HG03196 (cell line): ENCODE measurements at regions not wholly inside any gene's neighbourhood (a gene's known extent, or its start where the extent isn't known, plus 50 kb on each side); places are given as distances from the start of the nearest gene placed in this dataset.
"Not testable (repeated sequence)": the region's sequence is repeated elsewhere in the genome, so short reads cannot be mapped to it uniquely, and the experiment has no call there.

ENCODE experiments used
- ATAC-seq: cut with Tn5 transposase; IDR thresholded peaks from one replicate; pipeline ENCODE4 v1.9.1; 2021; ENCODE audit not compliant: unreplicated experiment

DNA sequence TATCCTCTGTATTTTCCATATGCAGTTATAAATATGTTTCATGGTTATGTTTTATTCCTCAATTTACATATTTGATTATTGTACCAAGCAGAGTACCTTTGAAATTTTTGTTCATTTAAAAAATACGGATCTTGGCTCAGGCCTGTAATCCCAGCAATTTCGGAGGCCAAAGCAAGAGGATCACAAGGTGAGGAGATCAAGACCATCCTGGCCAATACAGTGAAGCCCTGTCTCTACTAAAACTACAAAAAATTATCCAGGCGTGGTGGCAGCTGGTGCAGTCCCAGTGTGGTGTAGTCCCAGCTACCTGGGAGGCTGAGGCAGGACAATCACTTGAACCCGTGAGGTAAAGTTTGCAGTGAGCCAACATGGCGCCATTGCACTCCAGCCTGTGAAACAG is 251.2 kb upstream of the TPTE start:
- not testable (repeated sequence) for ATAC-seq

DNA sequence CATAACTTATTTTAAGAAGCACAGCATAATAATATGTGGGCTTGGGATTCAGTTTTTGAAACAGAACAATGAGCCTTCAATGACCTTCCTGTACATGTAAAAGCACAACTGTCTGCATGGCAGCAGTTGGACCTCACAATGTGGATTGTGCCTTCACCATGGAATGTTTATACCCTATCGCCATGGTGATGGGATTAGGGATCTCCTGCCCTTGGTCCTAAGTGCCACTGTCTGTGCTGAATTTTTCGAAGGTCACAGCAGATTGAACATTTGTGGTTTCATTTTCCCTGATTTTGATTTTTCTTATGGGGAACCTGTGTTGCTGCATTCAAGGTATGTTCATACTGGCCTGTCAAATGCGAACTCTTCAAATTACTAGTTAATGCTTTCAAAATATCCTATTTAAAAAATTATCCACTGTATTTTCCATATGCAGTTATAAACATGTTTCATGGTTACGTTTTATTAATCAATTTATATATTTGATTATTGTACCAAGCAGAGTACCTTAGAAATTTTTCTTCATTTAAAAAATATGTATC is 249.6 kb upstream of the TPTE start:
- peak; percentile 41 for ATAC-seq

DNA sequence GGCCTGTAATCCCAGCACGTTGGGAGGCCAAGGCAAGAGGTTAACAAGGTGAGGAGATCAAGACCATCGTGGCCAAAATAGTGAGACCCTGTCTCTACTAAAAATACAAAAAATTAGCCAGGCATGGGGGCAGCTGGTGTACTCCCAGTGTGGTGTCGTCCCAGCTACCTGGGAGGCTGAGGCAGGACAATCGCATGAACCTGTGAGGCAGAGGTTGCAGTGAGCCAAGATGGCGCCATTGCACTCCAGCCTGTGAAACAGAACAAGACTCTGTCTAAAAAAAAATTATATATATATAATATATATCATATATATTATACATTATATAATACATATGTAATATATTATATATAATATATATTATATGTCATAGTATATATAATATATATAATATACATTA is 249.2 kb upstream of the TPTE start:
- peak; percentile 90 for ATAC-seq

DNA sequence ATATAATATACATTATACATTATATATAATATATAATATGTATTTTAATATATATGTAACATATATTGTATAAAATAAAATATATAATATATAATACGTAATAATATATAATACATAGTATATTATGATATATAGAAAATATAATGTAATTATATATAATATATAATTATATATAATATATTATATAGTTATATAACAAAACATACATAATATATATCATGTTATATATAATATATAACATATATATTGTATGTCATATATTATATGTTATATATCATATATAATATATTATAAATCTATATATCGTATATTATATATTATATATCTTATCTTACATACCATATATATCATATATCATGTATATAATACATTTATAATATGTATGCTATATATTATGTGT is 248.2 kb upstream of the TPTE start:
- no peak for ATAC-seq

DNA sequence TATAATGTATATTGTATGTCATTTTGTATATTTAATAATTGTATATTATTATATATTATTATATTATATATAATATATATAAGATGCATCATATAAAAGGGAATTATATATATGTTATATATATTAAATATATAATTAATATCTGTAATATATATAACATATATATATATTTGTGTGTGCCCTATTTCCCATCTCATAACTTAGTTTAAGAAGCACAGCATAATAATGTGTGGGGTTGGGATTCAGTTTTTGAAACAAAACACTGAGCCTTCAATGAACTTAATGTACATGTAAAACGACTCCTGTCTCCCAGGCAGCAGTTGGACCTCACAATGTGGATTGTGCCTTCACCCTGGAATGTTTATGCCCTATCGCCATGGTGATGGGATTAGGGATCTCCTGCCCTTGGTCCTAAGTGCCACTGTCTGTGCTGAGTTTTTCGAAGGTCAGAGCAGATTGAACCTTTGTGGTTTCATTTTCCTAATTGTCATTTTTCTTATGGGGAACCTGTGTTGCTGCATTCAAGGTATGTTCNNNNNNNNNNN is 247.5 kb upstream of the TPTE start:
- not testable (repeated sequence) for ATAC-seq
